ENCODE measurements at regions not wholly inside any gene's neighbourhood (a gene's known extent, or its start where the extent isn't known, plus 50 kb on each side); places are given as distances from the start of the nearest gene placed in this dataset.
A peak's percentile ranks its signal among the peaks of the same experiment; 100 is the strongest.

DNA sequence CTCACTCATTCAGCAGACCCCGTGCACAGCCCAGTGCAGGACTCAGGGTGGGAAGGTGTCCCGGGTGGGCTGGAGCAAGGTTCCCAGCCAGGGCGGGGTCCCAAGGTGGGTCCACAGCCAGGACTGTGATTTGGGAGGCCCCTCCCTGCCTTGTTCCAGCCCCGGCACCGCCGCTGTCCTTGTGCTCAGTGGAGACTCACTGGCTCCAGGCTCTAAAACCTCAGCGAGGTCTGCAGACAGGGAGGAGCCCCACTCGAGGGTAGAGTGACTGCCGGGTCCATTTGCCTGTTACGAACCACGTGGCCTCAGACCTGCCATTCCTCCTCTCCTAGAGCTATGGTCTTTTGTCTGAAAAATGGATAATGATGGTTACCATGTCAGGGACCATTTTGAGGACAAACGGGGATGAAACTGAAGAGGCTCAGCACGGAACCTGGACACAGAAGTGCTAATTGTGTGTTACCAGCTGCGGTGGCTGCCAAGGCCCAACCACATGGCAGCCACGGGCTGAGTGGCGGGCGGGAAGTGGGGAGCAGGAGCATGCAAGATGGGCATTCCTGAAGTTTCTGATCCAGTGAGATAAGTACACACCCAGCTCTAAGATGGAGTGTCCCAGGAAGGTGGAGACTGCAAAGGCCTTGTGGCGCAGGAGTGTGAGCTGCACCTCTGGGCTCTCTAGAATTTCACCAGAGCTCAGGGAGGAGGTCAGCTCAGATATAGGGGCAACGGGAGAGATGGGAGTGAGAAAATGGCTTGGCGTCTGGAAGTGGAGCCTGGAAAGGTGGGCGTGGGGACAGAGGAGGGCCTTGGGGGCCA, 317.6 kb downstream of the SEC14L1 start:
- H3K4me1 ChIP-seq (ENCODE audit: control insufficient read depth, extremely low read depth, insufficient read depth, low read length), result peaks cover 27% of the 10 kb centered on the region
- no peaks in the 10 kb centered on the region for H3K9me3 ChIP-seq (ENCODE audit: control insufficient read depth, insufficient read depth, low read depth, low read length)

GRCh38 chr17:77459018-77459755, 318.4 kb downstream of the SEC14L1 start:
- no peak for DNase-seq (ENCODE audit: low read depth in 2 of 2)
- Histone ChIP-seq H2AFZ (ENCODE audit: low read length) (no peak overlapping the region), H3K9me3 (ENCODE audit: control insufficient read depth, insufficient read depth, low read depth, low read length) (no peaks in the 10 kb centered on the region), H3K27me3 (ENCODE audit: control insufficient read depth, insufficient read depth, low read length) (no peaks in the 10 kb centered on the region), H3K4me3 (replicated peaks in 1 of 4; ENCODE audit: control extremely low read depth in 1 of 4, insufficient read depth in 1 of 4, low read depth in 3 of 4, low read length in 4 of 4) (no peak overlapping the region), H3K9ac (ENCODE audit: insufficient read depth, low read length) (no peak overlapping the region), H3K27ac (ENCODE audit: insufficient read depth, low read length) (no peak overlapping the region), H3K36me3 (ENCODE audit: control insufficient read depth, insufficient read depth, low read length) (peaks cover 12% of the 10 kb centered on the region), H3K79me2 (ENCODE audit: control insufficient read depth, insufficient read depth, low read length) (peaks cover 96% of the 10 kb centered on the region), H3K4me1 (ENCODE audit: control insufficient read depth, extremely low read depth, insufficient read depth, low read length) (peaks cover 21% of the 10 kb centered on the region), H4K20me1 (ENCODE audit: control insufficient read depth, extremely low read depth, insufficient read depth, low read length) (peaks cover 1% of the 10 kb centered on the region), H3K4me2 (ENCODE audit: extremely low read depth, insufficient read depth, low read length) (no peak overlapping the region)
- no peak for TF ChIP-seq CTCF (conservative IDR thresholded peaks at IDR 0.05 in 1 of 2, IDR thresholded peaks at IDR 0.05 in 1 of 2; ENCODE audit: low read depth in 1 of 2, low read length in 2 of 2)
- TF ChIP-seq EZH2 (IDR thresholded peaks at IDR 0.05; ENCODE audit: low read length, missing control alignments), result no peak

More for the DNA sequence above, 317.6 kb downstream of the SEC14L1 start:
- DNase-seq (ENCODE audit: low read depth in 2 of 2), result no peak
- Histone ChIP-seq H3K4me2 (ENCODE audit: extremely low read depth, insufficient read depth, low read length) (no peak overlapping the region), H3K27ac (ENCODE audit: insufficient read depth, low read length) (no peak overlapping the region), H3K27me3 (ENCODE audit: control insufficient read depth, insufficient read depth, low read length) (no peaks in the 10 kb centered on the region), H3K9ac (ENCODE audit: insufficient read depth, low read length) (no peak overlapping the region), H4K20me1 (ENCODE audit: control insufficient read depth, extremely low read depth, insufficient read depth, low read length) (peaks cover 1% of the 10 kb centered on the region), H3K36me3 (ENCODE audit: control insufficient read depth, insufficient read depth, low read length) (peaks cover 12% of the 10 kb centered on the region), H3K79me2 (ENCODE audit: control insufficient read depth, insufficient read depth, low read length) (peaks cover 96% of the 10 kb centered on the region), H3K4me3 (replicated peaks in 1 of 4; ENCODE audit: control extremely low read depth in 1 of 4, insufficient read depth in 1 of 4, low read depth in 3 of 4, low read length in 4 of 4) (no peak overlapping the region), H2AFZ (ENCODE audit: low read length) (no peak overlapping the region)
- TF ChIP-seq CTCF (conservative IDR thresholded peaks at IDR 0.05 in 1 of 2, IDR thresholded peaks at IDR 0.05 in 1 of 2; ENCODE audit: low read depth in 1 of 2, low read length in 2 of 2), result no peak
- no peak for TF ChIP-seq EZH2 (IDR thresholded peaks at IDR 0.05; ENCODE audit: low read length, missing control alignments)

DNA sequence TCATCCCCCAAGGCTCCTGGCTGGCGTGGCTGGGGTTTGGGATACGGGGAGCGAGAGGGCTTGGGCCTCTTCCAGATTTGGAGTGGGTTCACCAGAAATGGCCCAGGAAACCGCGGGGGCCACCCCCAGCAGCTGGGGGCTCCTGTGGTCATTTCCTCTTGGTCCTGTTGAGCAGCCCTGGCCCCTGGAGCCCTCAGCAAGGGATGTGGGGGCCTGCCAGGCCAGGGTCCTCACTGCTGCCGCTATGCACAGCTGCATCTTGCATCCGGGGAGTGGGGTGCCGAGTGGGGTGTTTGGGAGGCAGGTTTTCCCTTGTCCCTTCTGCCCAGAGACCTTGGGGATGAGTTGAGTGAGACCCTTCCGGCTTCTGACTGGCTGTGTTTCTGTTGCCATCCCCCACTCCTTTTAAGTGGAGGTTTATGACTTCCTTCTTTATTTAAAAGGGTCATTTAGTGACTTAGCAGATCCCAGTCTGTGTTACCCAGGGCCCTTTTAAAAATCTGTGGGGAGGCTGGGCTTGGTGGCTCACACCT, 319.8 kb downstream of the SEC14L1 start:
- H3K9me3 ChIP-seq (ENCODE audit: control insufficient read depth, insufficient read depth, low read depth, low read length), result no peaks in the 10 kb centered on the region
- no peak for TF ChIP-seq EZH2 (IDR thresholded peaks at IDR 0.05; ENCODE audit: low read length, missing control alignments)
- no peak for TF ChIP-seq CTCF (conservative IDR thresholded peaks at IDR 0.05 in 1 of 2, IDR thresholded peaks at IDR 0.05 in 1 of 2; ENCODE audit: low read depth in 1 of 2, low read length in 2 of 2)
- no peak overlapping the region for H3K4me2 ChIP-seq (ENCODE audit: extremely low read depth, insufficient read depth, low read length)
- H3K79me2 ChIP-seq (ENCODE audit: control insufficient read depth, insufficient read depth, low read length), result peaks cover 93% of the 10 kb centered on the region
- no peaks in the 10 kb centered on the region for H3K27me3 ChIP-seq (ENCODE audit: control insufficient read depth, insufficient read depth, low read length)
- no peak overlapping the region for H2AFZ ChIP-seq (ENCODE audit: low read length)
- peaks cover 13% of the 10 kb centered on the region for H3K4me1 ChIP-seq (ENCODE audit: control insufficient read depth, extremely low read depth, insufficient read depth, low read length)
- H3K36me3 ChIP-seq (ENCODE audit: control insufficient read depth, insufficient read depth, low read length), result peaks cover 3% of the 10 kb centered on the region
- H3K9ac ChIP-seq (ENCODE audit: insufficient read depth, low read length), result no peak overlapping the region
- no peak overlapping the region for H3K4me3 ChIP-seq (replicated peaks in 1 of 4; ENCODE audit: control extremely low read depth in 1 of 4, insufficient read depth in 1 of 4, low read depth in 3 of 4, low read length in 4 of 4)
- H4K20me1 ChIP-seq (ENCODE audit: control insufficient read depth, extremely low read depth, insufficient read depth, low read length), result peaks cover 3% of the 10 kb centered on the region
- peak overlapping the region; percentile 51 for H3K27ac ChIP-seq (ENCODE audit: insufficient read depth, low read length)
- no peak for DNase-seq (ENCODE audit: low read depth in 2 of 2)
